Lower leg skin (tissue), 3 donors: ENCODE measurements at regions not wholly inside any gene's neighbourhood (a gene's known extent, or its start where the extent isn't known, plus 50 kb on each side); places are given as distances from the start of the nearest gene placed in this dataset.

Source experiments
- POLR2A ChIP-seq, 2 donors: fragments of 450-650 bp; IDR thresholded peaks; one replicate each; pipeline ENCODE4 v1.6.1; 2016 to 2017; ENCODE audit warnings: antibody characterized with exemption in 2 of 2, mild to moderate bottlenecking in 1 of 2, moderate library complexity in 1 of 2
- TF ChIP-seq, protein P1 (sequence below), 3 donors: fragments of 450-650 bp; IDR thresholded peaks; one replicate each; pipeline ENCODE4 v1.5.1; 2016; ENCODE audit warnings: antibody characterized with exemption in 3 of 3, mild to moderate bottlenecking in 3 of 3, moderate library complexity in 2 of 3

DNA sequence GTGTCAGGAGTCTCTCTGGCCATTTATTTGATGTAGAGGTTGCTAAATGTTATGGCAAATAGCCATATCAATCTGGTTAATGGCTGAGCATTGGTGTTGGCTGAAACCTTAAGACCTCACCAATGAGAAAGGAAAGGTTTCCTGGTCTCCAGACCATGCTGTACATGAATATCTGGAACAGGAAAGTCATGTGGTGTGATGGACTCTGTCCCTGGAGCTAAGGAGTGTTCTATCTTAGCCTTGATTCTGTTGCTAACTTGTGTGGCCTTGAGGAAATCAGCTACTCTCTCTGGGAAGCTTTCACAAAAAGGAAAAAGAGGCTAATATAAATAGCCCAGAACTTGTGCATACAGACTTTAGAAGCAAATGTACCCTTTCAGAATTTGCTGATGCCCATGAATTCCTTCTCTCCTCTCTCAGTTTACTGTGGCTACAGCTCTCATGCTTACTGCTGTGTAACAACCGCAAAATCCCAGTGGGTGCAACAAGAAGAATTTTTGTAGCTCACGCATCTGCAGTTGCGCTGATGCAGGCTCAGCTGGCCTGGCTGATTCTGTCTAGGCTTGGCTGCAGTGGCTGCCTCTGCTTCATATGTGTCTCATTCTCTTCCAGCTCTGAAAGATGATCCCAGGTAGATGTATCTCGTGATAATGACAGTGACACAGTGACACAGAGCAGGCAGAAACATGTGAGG is 287.5 kb downstream of the NPIPA8 start:
- TF ChIP-seq, protein P1, sequence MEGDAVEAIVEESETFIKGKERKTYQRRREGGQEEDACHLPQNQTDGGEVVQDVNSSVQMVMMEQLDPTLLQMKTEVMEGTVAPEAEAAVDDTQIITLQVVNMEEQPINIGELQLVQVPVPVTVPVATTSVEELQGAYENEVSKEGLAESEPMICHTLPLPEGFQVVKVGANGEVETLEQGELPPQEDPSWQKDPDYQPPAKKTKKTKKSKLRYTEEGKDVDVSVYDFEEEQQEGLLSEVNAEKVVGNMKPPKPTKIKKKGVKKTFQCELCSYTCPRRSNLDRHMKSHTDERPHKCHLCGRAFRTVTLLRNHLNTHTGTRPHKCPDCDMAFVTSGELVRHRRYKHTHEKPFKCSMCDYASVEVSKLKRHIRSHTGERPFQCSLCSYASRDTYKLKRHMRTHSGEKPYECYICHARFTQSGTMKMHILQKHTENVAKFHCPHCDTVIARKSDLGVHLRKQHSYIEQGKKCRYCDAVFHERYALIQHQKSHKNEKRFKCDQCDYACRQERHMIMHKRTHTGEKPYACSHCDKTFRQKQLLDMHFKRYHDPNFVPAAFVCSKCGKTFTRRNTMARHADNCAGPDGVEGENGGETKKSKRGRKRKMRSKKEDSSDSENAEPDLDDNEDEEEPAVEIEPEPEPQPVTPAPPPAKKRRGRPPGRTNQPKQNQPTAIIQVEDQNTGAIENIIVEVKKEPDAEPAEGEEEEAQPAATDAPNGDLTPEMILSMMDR (IDR thresholded peaks at IDR 0.05), result no peak
- TF ChIP-seq POLR2A (IDR thresholded peaks at IDR 0.05), result no peak
